ENCODE measurements at regions not wholly inside any gene's neighbourhood (a gene's known extent, or its start where the extent isn't known, plus 50 kb on each side); places are given as distances from the start of the nearest gene placed in this dataset.

- DNase-seq (ENCODE audit: low spot score), result no peak
Observed at GRCh38 chr18:38902796-38903195, 1337.2 kb upstream of the CELF4 start.

DNA sequence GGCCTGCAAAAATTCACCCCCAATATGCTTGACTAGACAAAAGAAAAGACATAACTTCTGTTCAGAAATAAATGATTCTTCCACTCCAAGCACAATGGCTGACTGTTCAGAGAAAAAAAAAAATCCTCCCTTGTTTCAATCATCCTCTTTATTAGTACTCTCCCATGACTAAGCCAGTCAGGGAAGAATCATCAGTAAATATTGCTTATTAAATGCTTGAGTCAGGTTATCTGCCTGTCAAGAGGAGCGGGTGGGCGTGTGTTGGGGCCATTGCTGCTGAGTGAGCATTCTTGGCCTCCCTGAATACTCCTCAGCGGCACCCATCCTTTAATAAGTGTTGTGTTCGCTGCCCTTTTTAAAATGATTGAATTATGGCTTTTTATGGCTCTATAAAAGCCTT, 1334.8 kb upstream of the CELF4 start:
- no peak for DNase-seq (ENCODE audit: low spot score)

GRCh38 chr18:38900031-38900430, 1334.4 kb upstream of the CELF4 start:
- no peak for DNase-seq (ENCODE audit: low spot score)

- DNase-seq (ENCODE audit: low spot score), result no peak
Observed at GRCh38 chr18:38899252-38899651, 1333.7 kb upstream of the CELF4 start.

GRCh38 chr18:38898167-38898566, 1332.6 kb upstream of the CELF4 start:
- no peak for DNase-seq (ENCODE audit: low spot score)

- no peak for DNase-seq (ENCODE audit: low spot score)
Observed at GRCh38 chr18:38895560-38895959, 1330.0 kb upstream of the CELF4 start.

- no peak for DNase-seq (ENCODE audit: low spot score)
Observed at GRCh38 chr18:38887671-38888020, 1322.0 kb upstream of the CELF4 start.

DNA sequence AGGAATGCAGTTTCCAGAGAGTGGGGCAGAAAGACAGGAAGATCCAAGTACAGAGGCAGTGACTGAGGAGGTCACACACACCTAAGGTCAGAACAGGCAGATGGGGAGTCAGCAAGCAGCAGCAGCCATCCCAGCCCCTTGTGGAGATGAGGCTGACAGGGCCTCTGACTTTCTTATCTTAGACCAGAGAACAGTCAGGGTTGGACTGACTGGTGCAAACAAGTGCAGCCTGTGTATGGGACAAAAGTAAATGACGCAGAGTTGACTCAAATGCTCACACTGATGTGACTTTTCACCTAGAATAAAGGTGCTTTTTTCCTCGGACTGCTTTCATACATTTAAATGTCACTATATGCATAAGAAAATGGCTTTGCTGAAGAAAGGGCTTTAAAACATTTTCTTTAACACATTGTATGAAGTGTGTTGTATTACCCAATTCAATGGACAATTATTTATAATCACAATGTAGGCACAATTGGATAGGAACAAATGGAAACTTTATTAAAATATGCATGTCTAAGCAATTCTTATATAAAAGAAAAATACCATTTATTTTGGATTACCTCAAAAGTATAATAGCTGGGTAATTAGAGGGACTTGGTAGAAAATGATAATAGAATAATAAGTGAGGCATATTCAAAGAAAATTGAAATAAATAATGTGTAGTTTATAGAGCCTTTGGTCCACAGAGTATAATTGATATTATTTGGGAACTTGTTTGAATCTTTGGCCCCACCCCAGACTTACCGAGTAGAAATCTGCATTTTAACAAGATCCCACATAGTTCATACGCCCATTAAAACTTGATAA, 1321.5 kb upstream of the CELF4 start:
- no peak for DNase-seq (ENCODE audit: low spot score)

DNA sequence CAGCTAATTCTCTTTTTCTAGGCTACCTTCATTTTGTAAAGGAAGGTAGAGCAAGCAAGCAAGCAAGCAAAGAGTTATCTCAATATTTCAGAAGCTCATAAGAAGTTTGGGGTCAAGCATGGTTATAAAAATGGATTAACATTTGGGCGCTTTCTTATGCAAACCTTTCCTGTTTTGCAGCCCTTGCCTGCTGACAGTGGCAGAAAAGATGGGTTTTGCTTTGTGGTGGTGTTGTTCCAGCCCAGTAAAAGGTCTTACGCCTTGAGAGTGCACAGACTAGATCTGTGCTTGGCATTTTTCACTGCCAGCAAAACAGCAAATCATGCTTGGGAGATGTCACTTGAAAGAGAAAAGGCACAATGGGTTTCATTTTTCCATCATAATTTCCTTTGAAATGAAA, 1320.6 kb upstream of the CELF4 start:
- no peak for DNase-seq (ENCODE audit: low spot score)

- no peak for DNase-seq (ENCODE audit: low spot score)
Observed at GRCh38 chr18:38884050-38884449, 1318.5 kb upstream of the CELF4 start.

DNA sequence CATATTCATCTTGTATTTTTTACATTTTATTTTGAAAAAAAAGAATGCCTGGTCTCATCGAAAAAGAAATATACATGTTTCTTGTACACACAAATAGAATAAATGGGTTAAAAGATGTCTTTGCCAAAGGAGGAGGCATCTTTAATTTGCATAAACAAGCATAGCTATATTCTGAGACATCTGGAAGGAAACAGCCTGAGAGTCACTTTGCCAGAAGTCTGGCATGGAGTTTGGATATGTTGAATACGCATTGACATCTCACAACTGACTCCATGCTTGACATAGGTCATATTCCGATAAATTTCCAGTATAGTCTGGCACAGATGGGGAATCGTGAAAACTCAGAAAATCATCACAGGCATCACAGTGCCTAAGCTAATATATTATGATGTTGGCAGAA, 1317.5 kb upstream of the CELF4 start:
- DNase-seq (ENCODE audit: low spot score), result no peak

DNA sequence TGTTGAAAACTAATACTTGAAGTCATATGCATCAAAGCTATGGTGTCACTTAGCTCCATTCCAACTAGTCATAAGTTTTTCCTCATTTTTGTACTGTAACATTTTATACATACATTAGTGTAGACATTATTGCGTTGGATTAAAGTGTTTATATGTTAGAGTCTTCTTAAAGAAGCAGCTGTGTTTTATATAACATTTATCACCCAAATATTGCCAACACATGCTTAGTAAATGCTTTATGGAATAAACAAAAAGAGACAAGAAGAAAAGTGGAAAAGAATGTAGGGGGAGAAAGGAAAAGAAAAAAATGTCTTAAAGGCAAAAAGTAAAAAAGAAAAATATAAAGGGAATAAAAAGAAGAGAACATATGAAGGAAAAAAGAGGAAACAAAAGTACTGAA, 1314.3 kb upstream of the CELF4 start:
- DNase-seq (ENCODE audit: low spot score), result no peak

GRCh38 chr18:38872342-38872741, 1306.7 kb upstream of the CELF4 start:
- no peak for DNase-seq (ENCODE audit: low spot score)

DNA sequence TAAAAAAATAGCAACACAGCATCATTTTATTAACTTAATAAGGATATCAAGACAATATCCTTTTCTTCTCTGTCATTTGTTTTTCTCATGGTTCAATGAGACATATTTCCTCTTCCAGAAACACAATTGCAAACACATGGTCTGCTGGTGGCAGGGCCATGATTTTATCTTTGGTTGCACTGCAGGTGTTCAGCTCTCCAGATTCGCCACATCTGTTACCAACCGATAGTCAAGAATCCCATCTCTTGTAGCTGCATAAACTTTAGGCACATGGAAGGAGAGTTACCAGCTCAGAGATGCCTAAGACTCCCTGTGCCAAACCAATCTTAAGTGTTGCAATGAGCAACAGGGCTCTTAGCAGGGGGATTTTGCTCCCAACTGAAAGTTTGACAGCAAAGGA, 1303.2 kb upstream of the CELF4 start:
- no peak for DNase-seq (ENCODE audit: low spot score)

DNA sequence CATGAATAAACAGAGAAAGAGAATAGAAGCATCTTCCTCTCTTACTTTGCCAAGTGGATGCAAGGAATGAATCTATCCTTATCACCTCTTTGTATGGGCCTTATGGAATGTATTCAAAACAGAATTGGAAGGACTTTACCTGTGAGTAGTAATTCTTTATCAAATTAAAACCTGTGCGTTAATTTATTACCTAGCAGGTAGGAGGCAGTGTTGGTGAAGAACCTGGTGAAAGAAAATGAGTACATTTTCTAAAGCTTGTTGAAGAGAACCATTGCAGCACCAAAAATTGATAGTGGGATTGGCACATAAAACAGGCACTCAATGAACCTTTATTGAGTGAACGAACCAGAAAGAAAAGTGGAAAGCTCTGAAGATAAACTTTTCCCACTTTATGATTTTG, 1302.1 kb upstream of the CELF4 start:
- no peak for DNase-seq (ENCODE audit: low spot score)

- DNase-seq (ENCODE audit: low spot score), result no peak
Observed at GRCh38 chr18:38851526-38851925, 1285.9 kb upstream of the CELF4 start.

- no peak for DNase-seq (ENCODE audit: low spot score)
Observed at GRCh38 chr18:38847326-38847725, 1281.7 kb upstream of the CELF4 start.

DNA sequence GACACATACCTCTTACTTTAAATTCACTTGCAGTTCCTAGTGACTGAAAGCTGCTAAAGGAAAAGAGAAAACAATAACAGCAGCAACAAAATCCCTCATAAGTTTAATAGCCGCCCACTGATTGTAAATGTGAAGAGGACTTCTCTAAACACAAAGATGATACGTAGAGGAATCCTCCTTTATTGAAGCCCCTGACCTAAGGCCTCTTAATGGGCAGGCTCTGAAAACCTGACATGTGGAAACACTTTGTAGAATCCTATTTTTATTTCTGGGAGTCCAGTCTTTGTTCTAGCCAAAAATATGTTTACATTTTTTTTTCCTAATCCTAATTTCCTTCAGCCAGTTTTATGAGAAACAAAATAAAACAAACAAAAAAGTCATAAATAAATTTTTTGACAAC, 1277.7 kb upstream of the CELF4 start:
- DNase-seq (ENCODE audit: low spot score), result no peak

DNA sequence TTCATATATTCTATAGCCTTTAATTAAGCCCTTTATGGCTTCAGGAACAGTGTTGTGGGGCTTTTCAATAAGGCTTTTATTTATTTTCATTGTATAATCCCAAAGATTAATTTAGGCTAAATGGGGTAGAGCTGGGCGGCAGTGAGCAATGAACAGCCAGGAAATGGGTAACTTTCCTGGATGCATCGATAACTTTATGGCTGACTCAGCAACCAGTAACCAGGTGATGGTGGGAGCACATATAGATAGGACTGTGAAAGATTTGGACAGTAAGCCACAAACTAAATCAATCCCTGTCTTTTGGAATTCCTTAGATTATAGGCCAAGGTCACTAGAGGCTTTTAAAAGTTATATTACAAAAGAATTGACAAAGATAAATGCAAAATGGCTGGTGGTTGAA, 1260.6 kb upstream of the CELF4 start:
- DNase-seq (ENCODE audit: low spot score), result no peak

DNA sequence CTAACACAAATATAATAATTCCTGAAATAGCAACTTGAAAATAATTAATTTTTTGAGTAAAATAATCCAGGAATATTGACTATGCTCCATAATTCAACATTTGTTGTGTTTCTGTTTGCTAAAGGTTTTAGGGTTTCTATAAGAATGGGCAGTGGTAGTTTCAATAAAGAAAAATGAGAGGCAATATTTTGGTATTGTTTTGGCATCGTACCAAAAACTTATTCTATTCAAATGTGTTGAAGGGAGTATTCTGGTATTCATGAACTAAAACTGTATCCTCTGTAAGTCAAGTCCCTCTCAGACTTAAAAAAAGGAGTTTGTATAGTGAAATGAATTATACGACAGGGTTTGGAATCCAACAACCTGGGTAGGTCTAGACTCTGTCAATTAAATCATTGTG, 1245.6 kb upstream of the CELF4 start:
- DNase-seq (ENCODE audit: low spot score), result no peak

DNA sequence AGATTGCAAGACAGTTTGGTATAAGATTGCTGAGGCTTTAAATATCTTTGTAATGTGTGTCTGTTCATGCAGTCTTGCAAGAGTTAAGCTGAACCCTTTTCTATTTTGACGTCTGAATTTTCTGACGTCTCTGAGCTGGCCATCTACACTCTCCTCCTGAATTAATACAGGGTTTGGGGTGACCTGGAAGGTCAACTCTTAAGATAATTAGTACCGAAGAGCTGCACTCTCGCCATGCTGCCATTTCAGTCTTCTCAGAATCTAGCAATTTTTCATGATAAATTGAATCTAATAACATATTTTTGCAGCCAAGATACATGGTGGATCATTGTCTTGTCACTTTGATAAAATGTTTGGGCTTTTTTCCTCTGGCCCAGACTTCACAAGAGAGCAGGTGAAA, 1245.2 kb upstream of the CELF4 start:
- no peak for DNase-seq (ENCODE audit: low spot score)

DNA sequence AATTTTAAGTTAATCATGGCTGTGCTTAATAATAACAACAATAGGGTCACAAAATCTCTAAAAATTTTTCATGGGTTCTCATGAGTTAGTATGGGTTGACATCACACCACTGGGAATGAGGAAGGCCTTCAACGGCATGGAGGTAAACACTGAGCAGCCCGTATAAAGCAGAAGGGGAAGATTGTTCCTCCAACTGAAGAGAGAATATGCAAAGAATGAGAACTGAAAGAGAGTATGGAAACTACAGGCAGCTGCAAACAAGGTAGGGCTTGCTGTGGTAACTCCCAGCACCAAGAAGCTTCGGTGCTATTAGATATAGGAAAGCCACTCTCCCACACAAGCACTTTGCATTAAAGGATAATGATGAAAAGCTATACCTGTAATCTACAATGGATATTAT, 1242.3 kb upstream of the CELF4 start:
- no peak for DNase-seq (ENCODE audit: low spot score)

DNA sequence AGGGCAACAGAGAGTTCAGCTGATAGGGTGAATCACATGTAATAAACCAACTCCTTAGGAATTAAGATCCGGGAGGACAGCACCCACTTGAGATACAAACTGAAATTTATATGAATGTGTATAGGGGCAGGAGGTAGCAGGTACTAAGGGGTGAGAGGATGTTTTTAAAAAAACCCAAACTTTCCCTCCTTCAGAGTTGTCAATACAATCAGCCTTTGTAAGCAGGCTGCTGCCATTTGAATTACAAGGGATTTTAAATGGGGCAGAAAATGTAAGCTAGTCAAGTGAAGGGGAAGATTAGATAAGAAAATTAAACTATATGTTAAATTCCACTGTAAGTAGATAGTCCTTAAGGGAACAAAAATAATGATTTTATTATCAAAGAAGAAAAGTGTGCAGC, 1239.7 kb upstream of the CELF4 start:
- no peak for DNase-seq (ENCODE audit: low spot score)

GRCh38 chr18:38801640-38802039, 1236.0 kb upstream of the CELF4 start:
- no peak for DNase-seq (ENCODE audit: low spot score)

DNA sequence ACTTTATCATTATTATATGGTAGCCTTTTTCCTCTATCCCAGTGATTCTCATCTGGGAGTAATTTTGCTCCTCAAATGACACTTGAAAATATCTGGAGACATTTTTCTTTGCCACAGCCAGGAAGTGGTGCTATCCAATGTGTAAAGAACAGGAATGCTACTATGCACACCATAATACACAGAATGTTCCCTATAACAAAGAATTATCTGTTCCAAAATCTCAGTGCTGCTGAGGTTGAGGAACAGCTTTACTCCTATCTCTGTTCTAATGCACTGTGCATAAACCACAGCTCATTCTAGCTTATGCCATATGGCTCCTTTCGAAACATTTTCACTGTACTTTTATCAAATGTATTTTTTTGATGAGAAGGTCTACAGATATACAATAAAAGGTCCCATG, 1231.2 kb upstream of the CELF4 start:
- no peak for DNase-seq (ENCODE audit: low spot score)
